ENCODE measurements at regions not wholly inside any gene's neighbourhood (a gene's known extent, or its start where the extent isn't known, plus 50 kb on each side); places are given as distances from the start of the nearest gene placed in this dataset.
A peak's percentile ranks its signal among the peaks of the same experiment; 100 is the strongest.

- Histone ChIP-seq H3K79me2 (ENCODE audit: low read length) (no peaks in the 10 kb centered on the region), H3K4me3 (ENCODE audit: low read length) (no peak overlapping the region), H3K27me3 (replicated peaks; ENCODE audit: insufficient read depth, low read length) (no peaks in the 10 kb centered on the region), H3K27ac (ENCODE audit: low read length) (peak overlapping the region; percentile 84), H2AFZ (ENCODE audit: low read length) (peak overlapping the region; percentile 20; the same call in 1 of the 2 replicates), H3F3A (ENCODE audit: insufficient read depth, low read length) (peaks cover 28% of the 10 kb centered on the region), H3K4me2 (ENCODE audit: low read depth, low read length) (peak overlapping the region; percentile 28), H3K4me1 (ENCODE audit: low read length) (peaks cover 43% of the 10 kb centered on the region), H3K9me3 (replicated peaks; ENCODE audit: insufficient read depth, low read length) (no peaks in the 10 kb centered on the region), H3K36me3 (replicated peaks; ENCODE audit: insufficient read depth, low read length) (no peaks in the 10 kb centered on the region), H4K20me1 (ENCODE audit: insufficient read depth, low read length) (no peaks in the 10 kb centered on the region), H3K9ac (ENCODE audit: low read length) (peak overlapping the region; percentile 16), H3K9me2 (replicated peaks; ENCODE audit: insufficient read depth, low read length) (no peaks in the 10 kb centered on the region)
- TF ChIP-seq EZH2phosphoT487 (IDR thresholded peaks at IDR 0.05; ENCODE audit: low read length) (no peak), EZH2 (optimal IDR thresholded peaks at IDR 0.05; ENCODE audit: low read depth, low read length) (no peak), CTCF (IDR thresholded peaks at IDR 0.05; ENCODE audit: low read length) (no peak)
- DNase-seq: no peak
Measured at GRCh38 chr9:89554307-89555035, 50.3 kb upstream of the GADD45G start.

- Histone ChIP-seq H2AFZ (ENCODE audit: low read length) (peak overlapping the region; percentile 34; the same call in 1 of the 2 replicates), H3K79me2 (ENCODE audit: low read length) (no peaks in the 10 kb centered on the region), H3K9ac (ENCODE audit: low read length) (peak overlapping the region; percentile 33; the same call in 1 of the 2 replicates), H3K4me3 (ENCODE audit: low read length) (0 out of 2 replicates have a peak overlapping the region, but pooled peaks have one; percentile 3), H4K20me1 (ENCODE audit: insufficient read depth, low read length) (no peaks in the 10 kb centered on the region), H3K27me3 (replicated peaks; ENCODE audit: insufficient read depth, low read length) (no peaks in the 10 kb centered on the region), H3K36me3 (replicated peaks; ENCODE audit: insufficient read depth, low read length) (no peaks in the 10 kb centered on the region), H3K4me1 (ENCODE audit: low read length) (peaks cover 47% of the 10 kb centered on the region), H3K9me3 (replicated peaks; ENCODE audit: insufficient read depth, low read length) (no peaks in the 10 kb centered on the region), H3K4me2 (ENCODE audit: low read depth, low read length) (peak overlapping the region; percentile 69), H3F3A (ENCODE audit: insufficient read depth, low read length) (peaks cover 28% of the 10 kb centered on the region), H3K9me2 (replicated peaks; ENCODE audit: insufficient read depth, low read length) (no peaks in the 10 kb centered on the region), H3K27ac (ENCODE audit: low read length) (peak overlapping the region; percentile 84)
- peak; percentile 97 for DNase-seq
- TF ChIP-seq EZH2 (optimal IDR thresholded peaks at IDR 0.05; ENCODE audit: low read depth, low read length) (no peak), CTCF (IDR thresholded peaks at IDR 0.05; ENCODE audit: low read length) (peak; percentile 23)
Measured at GRCh38 chr9:89553451-89554010, 51.3 kb upstream of the GADD45G start.

GRCh38 chr9:89550346-89550927, 52.5 kb upstream of the SEMA4D start:
- peaks cover 37% of the 10 kb centered on the region for H3K4me1 ChIP-seq (ENCODE audit: low read length)
- no peak overlapping the region for H2AFZ ChIP-seq (ENCODE audit: low read length)
- H4K20me1 ChIP-seq (ENCODE audit: insufficient read depth, low read length): no peaks in the 10 kb centered on the region
- H3K27ac ChIP-seq (ENCODE audit: low read length): no peak overlapping the region
- H3K9me3 ChIP-seq (replicated peaks; ENCODE audit: insufficient read depth, low read length): no peaks in the 10 kb centered on the region
- H3F3A ChIP-seq (ENCODE audit: insufficient read depth, low read length): peaks cover 25% of the 10 kb centered on the region
- no peaks in the 10 kb centered on the region for H3K79me2 ChIP-seq (ENCODE audit: low read length)
- no peaks in the 10 kb centered on the region for H3K27me3 ChIP-seq (replicated peaks; ENCODE audit: insufficient read depth, low read length)
- no peak for DNase-seq
- H3K4me2 ChIP-seq (ENCODE audit: low read depth, low read length): no peak overlapping the region
- TF ChIP-seq EZH2 (optimal IDR thresholded peaks at IDR 0.05; ENCODE audit: low read depth, low read length) (no peak), EZH2phosphoT487 (IDR thresholded peaks at IDR 0.05; ENCODE audit: low read length) (no peak), CTCF (IDR thresholded peaks at IDR 0.05; ENCODE audit: low read length) (no peak)
- no peaks in the 10 kb centered on the region for H3K9me2 ChIP-seq (replicated peaks; ENCODE audit: insufficient read depth, low read length)
- no peak overlapping the region for H3K9ac ChIP-seq (ENCODE audit: low read length)
- no peaks in the 10 kb centered on the region for H3K36me3 ChIP-seq (replicated peaks; ENCODE audit: insufficient read depth, low read length)
- no peak overlapping the region for H3K4me3 ChIP-seq (ENCODE audit: low read length)
